ENCODE measurements at regions not wholly inside any gene's neighbourhood (a gene's known extent, or its start where the extent isn't known, plus 50 kb on each side); places are given as distances from the start of the nearest gene placed in this dataset.

DNA sequence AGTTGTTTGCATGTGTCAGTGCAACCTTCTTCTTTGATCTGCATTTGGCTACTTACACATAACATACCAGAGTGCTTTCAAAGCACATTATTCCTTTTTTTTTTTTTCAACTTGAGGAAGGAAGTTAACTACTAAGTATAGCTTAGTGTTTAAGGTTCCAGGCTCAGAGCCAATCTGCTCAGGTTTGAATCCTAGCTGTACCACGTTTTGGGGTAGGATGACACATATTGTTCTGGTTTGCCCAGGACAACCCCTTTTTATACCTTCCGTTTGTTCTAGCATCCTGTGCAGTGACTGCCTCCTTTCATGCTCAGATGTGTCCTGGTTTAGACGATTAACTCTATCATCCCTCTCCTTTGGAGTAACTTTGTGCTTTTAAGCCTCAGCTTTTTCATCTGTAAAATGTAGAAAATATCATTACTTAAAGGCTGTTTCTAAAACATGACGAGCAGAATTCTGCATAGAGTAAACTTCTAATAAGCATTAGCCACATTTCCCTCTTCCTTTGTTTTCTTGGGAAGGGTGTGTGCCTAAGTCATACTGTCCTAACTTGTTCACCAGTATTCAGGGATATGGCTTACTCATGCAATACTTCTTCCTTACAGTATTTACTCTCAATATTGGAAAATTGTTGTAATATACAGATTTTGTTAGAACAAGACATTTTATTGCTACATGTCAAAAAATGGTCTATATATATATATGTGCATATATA lies 281.3 kb downstream of the C4orf33 start:
- Histone ChIP-seq H3K4me3 (no peak overlapping the region), H3K4me1 (peaks cover 0 to 23% (median 11%) of the 10 kb centered on the region in 4 donors), H3K27ac (replicated peaks in 1 of 4) (no peak overlapping the region), H3K36me3 (no peaks in the 10 kb centered on the region), H3K27me3 (no peaks in the 10 kb centered on the region), H3K9me3 (no peaks in the 10 kb centered on the region)
- 24% methylated on average over 4 of the region's 4 CpGs for WGBS
- DNase-seq (ENCODE audit: extremely low spot score), result no peak
- TF ChIP-seq, protein P1, sequence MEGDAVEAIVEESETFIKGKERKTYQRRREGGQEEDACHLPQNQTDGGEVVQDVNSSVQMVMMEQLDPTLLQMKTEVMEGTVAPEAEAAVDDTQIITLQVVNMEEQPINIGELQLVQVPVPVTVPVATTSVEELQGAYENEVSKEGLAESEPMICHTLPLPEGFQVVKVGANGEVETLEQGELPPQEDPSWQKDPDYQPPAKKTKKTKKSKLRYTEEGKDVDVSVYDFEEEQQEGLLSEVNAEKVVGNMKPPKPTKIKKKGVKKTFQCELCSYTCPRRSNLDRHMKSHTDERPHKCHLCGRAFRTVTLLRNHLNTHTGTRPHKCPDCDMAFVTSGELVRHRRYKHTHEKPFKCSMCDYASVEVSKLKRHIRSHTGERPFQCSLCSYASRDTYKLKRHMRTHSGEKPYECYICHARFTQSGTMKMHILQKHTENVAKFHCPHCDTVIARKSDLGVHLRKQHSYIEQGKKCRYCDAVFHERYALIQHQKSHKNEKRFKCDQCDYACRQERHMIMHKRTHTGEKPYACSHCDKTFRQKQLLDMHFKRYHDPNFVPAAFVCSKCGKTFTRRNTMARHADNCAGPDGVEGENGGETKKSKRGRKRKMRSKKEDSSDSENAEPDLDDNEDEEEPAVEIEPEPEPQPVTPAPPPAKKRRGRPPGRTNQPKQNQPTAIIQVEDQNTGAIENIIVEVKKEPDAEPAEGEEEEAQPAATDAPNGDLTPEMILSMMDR (IDR thresholded peaks at IDR 0.05), result no peak
- TF ChIP-seq POLR2AphosphoS5 (IDR thresholded peaks at IDR 0.05) (no peak), EP300 (IDR thresholded peaks at IDR 0.05) (no peak), POLR2A (IDR thresholded peaks at IDR 0.05; ENCODE audit: low read depth) (no peak)
- intact Hi-C loops (cut with DNase I), result no loop called here

- no peaks in the 10 kb centered on the region for H3K36me3 ChIP-seq
- no peak overlapping the region for H3K4me3 ChIP-seq
- WGBS, result 80% methylated on average over 3 of the region's 3 CpGs
- DNase-seq (ENCODE audit: extremely low spot score), result no peak
- TF ChIP-seq POLR2A (IDR thresholded peaks at IDR 0.05; ENCODE audit: low read depth) (no peak), POLR2AphosphoS5 (IDR thresholded peaks at IDR 0.05) (no peak), EP300 (IDR thresholded peaks at IDR 0.05) (no peak)
- TF ChIP-seq, protein P1 (IDR thresholded peaks at IDR 0.05), result no peak
- intact Hi-C loops (cut with DNase I), result no loop called here
- H3K27me3 ChIP-seq, result no peaks in the 10 kb centered on the region
- H3K27ac ChIP-seq (replicated peaks in 1 of 4), result no peak overlapping the region
- H3K4me1 ChIP-seq, result peaks cover 0 to 23% (median 11%) of the 10 kb centered on the region in 4 donors
- no peaks in the 10 kb centered on the region for H3K9me3 ChIP-seq
These were observed 282.4 kb downstream of the C4orf33 start for GRCh38 chr4:129378364-129378763.

GRCh38 chr4:129379429-129379828 lies 283.5 kb downstream of the C4orf33 start:
- Histone ChIP-seq H3K27ac (replicated peaks in 1 of 4) (no peak overlapping the region), H3K36me3 (no peaks in the 10 kb centered on the region), H3K4me1 (peaks cover 0 to 19% (median 10%) of the 10 kb centered on the region in 4 donors), H3K27me3 (no peaks in the 10 kb centered on the region), H3K4me3 (no peak overlapping the region), H3K9me3 (no peaks in the 10 kb centered on the region)
- 83% methylated on average over 2 of the region's 2 CpGs for WGBS
- intact Hi-C loops (cut with DNase I), result no loop called here
- no peak for DNase-seq (ENCODE audit: extremely low spot score)
- TF ChIP-seq POLR2A (IDR thresholded peaks at IDR 0.05; ENCODE audit: low read depth), result no peak
- TF ChIP-seq POLR2AphosphoS5 (IDR thresholded peaks at IDR 0.05), result no peak
- TF ChIP-seq, protein P1 (IDR thresholded peaks at IDR 0.05), result no peak
- TF ChIP-seq EP300 (IDR thresholded peaks at IDR 0.05), result no peak

DNA sequence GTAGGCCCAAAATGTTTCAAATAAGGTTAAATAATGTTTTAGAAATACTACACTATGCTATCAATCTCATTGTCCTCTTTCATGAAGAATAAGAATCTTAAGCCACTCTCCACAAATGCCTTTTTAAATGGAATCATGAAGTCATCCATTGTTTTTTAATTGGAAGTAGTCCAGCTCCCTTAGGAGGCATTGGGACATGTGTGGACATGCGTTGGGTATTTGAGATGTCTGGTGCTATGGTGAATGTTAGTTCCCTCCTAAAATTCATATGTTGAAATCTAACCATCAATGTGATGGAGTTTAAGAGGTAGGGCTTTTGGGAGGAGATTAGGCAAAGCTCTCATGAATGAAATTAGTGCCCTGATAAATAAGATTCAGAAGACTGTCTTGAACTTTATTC lies 289.0 kb downstream of the C4orf33 start:
- H3K36me3 ChIP-seq, result no peaks in the 10 kb centered on the region
- TF ChIP-seq, protein P1 (IDR thresholded peaks at IDR 0.05), result no peak
- TF ChIP-seq POLR2AphosphoS5 (IDR thresholded peaks at IDR 0.05) (no peak), POLR2A (IDR thresholded peaks at IDR 0.05; ENCODE audit: low read depth) (no peak), EP300 (IDR thresholded peaks at IDR 0.05) (no peak)
- no peak overlapping the region for H3K4me3 ChIP-seq
- no peak for DNase-seq (ENCODE audit: extremely low spot score)
- 78% methylated on average over 1 of the region's 1 CpG for WGBS
- H3K9me3 ChIP-seq, result no peaks in the 10 kb centered on the region
- intact Hi-C loops (cut with DNase I), result no loop called here
- peaks cover 0 to 19% (median 17%) of the 10 kb centered on the region in 4 donors for H3K4me1 ChIP-seq
- H3K27me3 ChIP-seq, result no peaks in the 10 kb centered on the region
- H3K27ac ChIP-seq (replicated peaks in 1 of 4), result no peak overlapping the region

DNA sequence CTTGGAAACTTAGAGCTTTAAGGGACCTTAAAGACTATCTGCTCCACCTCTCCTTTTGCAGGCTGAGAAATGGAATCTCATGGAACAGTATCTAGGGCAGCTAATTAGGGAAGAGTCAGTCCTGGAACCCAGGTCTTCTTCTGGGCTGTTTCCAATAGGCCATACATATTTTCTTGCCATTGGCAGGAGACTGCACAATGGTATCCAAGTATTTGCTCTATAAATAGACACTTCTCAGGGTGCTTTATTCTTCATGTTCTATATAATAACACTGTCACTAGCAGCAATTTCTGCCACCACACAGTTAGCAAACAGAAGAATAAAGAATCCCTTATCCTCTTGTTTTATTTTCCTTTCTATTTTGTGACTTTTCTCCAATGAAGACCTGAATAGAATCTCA lies 291.7 kb downstream of the C4orf33 start:
- intact Hi-C loops (cut with DNase I), result no loop called here
- H3K4me1 ChIP-seq, result peaks cover 0 to 24% (median 21%) of the 10 kb centered on the region in 4 donors
- no peaks in the 10 kb centered on the region for H3K36me3 ChIP-seq
- H3K27me3 ChIP-seq, result no peaks in the 10 kb centered on the region
- TF ChIP-seq, protein P1 (IDR thresholded peaks at IDR 0.05), result no peak
- no peak for TF ChIP-seq POLR2AphosphoS5 (IDR thresholded peaks at IDR 0.05)
- TF ChIP-seq EP300 (IDR thresholded peaks at IDR 0.05), result no peak
- no peak for TF ChIP-seq POLR2A (IDR thresholded peaks at IDR 0.05; ENCODE audit: low read depth)
- H3K4me3 ChIP-seq, result no peak overlapping the region
- no peaks in the 10 kb centered on the region for H3K9me3 ChIP-seq
- no peak for DNase-seq (ENCODE audit: extremely low spot score)
- H3K27ac ChIP-seq (replicated peaks in 1 of 4), result peak overlapping the region in 1 of 4 donors; percentile 52
